CD4-positive, alpha-beta T cell treated with Interleukin-15 for 4 hours (primary cell): ENCODE measurements at regions not wholly inside any gene's neighbourhood (a gene's known extent, or its start where the extent isn't known, plus 50 kb on each side); places are given as distances from the start of the nearest gene placed in this dataset.

Source experiments
- DNase-seq: peaks from one replicate; pipeline ENCODE4 v3.0.0-alpha.2; 2020; ENCODE audit warnings: low spot score

GRCh38 chr2:240284503-240285259, 144.2 kb upstream of the OTOS start:
- no peak for DNase-seq

- DNase-seq, result no peak
Observed at GRCh38 chr2:240285725-240286124, 145.3 kb upstream of the OTOS start.

GRCh38 chr2:240286596-240286995, 146.1 kb upstream of the OTOS start:
- DNase-seq, result no peak

GRCh38 chr2:240287011-240287410, 146.6 kb upstream of the OTOS start:
- DNase-seq, result no peak

GRCh38 chr2:240287496-240288086, 147.1 kb upstream of the OTOS start:
- DNase-seq, result no peak

- no peak for DNase-seq
Observed at GRCh38 chr2:240288087-240288521, 147.4 kb upstream of the GPC1 start.

- no peak for DNase-seq
Observed at GRCh38 chr2:240289701-240290431, 145.6 kb upstream of the GPC1 start.

GRCh38 chr2:240290432-240291336, 144.8 kb upstream of the GPC1 start:
- no peak for DNase-seq

- no peak for DNase-seq
Observed at GRCh38 chr2:240291337-240292034, 144.0 kb upstream of the GPC1 start.

- no peak for DNase-seq
Observed at GRCh38 chr2:240292035-240292574, 143.4 kb upstream of the GPC1 start.

GRCh38 chr2:240292619-240293525, 142.6 kb upstream of the GPC1 start:
- no peak for DNase-seq

- no peak for DNase-seq
Observed at GRCh38 chr2:240293557-240294461, 141.7 kb upstream of the GPC1 start.

- no peak for DNase-seq
Observed at GRCh38 chr2:240294514-240294913, 140.9 kb upstream of the GPC1 start.

GRCh38 chr2:240295256-240296103, 140.0 kb upstream of the GPC1 start:
- DNase-seq, result no peak

- no peak for DNase-seq
Observed at GRCh38 chr2:240296104-240296406, 139.4 kb upstream of the GPC1 start.

- no peak for DNase-seq
Observed at GRCh38 chr2:240296476-240297255, 138.8 kb upstream of the GPC1 start.
